Osteocyte (in vitro differentiated cells): ENCODE measurements at regions not wholly inside any gene's neighbourhood (a gene's known extent, or its start where the extent isn't known, plus 50 kb on each side); places are given as distances from the start of the nearest gene placed in this dataset.

Experiments used
- DNase-seq: peaks from one replicate; pipeline ENCODE4 v3.0.0; 2021; ENCODE audit warnings: mixed read lengths; ENCODE audit not compliant: unreplicated experiment; ENCODE audit errors: extremely low spot score
- H3K27ac Mint-ChIP-seq: one replicate; pipeline ENCODE4 v1.8.0; 2021; ENCODE audit warnings: mild to moderate bottlenecking, mixed read lengths; ENCODE audit not compliant: unreplicated experiment
- H3K27me3 Mint-ChIP-seq: one replicate; pipeline ENCODE4 v1.8.0; 2021; ENCODE audit warnings: mixed read lengths; ENCODE audit not compliant: unreplicated experiment
- H3K36me3 Mint-ChIP-seq: one replicate; pipeline ENCODE4 v1.8.0; 2021; ENCODE audit warnings: mixed read lengths; ENCODE audit not compliant: unreplicated experiment
- H3K4me1 Mint-ChIP-seq: one replicate; pipeline ENCODE4 v1.8.0; 2021; ENCODE audit warnings: mixed read lengths; ENCODE audit not compliant: unreplicated experiment
- H3K4me3 Mint-ChIP-seq: one replicate; pipeline ENCODE4 v1.8.0; 2021; ENCODE audit warnings: mild to moderate bottlenecking, moderate library complexity, mixed read lengths; ENCODE audit not compliant: unreplicated experiment
- H3K9me3 Mint-ChIP-seq: one replicate; pipeline ENCODE4 v1.8.0; 2021; ENCODE audit warnings: mixed read lengths; ENCODE audit not compliant: unreplicated experiment
- TF ChIP-seq, protein P1 (sequence below): fragments of 200-600 bp; sonication (generic); IDR thresholded peaks from 2 replicates; pipeline ENCODE4 v1.5.0; 2021; ENCODE audit warnings: antibody characterized with exemption, mild to moderate bottlenecking, moderate library complexity

DNA sequence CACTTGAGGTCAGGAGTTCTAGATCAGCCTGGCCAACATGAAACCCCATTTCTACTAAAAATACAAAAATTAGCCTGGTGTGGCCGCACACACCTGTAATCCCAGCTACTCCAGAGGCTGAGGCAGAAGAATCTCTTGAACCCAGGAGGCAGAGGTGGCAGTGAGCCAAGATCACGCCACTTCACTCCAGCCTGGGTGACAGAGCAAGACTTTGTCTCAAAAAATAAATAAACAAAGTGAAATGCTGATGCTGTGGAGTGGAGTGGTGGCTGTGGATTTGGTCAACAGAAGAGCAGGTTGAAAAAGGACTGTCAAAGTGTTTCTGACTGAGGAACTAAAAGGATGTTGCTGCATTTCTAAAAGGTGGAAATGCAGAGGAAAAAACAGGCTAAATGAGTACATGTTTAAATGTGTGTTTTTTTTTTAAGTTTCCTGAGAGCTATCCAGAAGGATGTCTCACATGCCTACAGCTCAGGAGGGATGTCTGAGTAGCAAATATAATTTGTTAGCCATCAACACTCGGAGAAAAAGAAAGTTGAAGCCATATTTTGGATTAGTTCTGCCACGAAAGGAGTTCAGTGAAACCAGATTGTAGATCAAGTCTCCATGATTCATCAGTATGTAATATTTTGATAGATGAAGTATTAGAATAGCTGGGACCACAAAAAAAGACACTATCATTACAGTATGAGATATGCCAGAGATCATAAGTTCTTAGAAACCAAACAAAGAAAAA, 621.1 kb upstream of the ADGRB3 start:
- Mint-ChIP-seq H3K4me1 (peaks cover 3% of the 10 kb centered on the region), H3K27me3 (peaks cover 3% of the 10 kb centered on the region), H3K36me3 (no peaks in the 10 kb centered on the region), H3K9me3 (peaks cover 4% of the 10 kb centered on the region), H3K4me3 (no peak overlapping the region), H3K27ac (no peak overlapping the region)
- DNase-seq, result no peak
- TF ChIP-seq, protein P1, sequence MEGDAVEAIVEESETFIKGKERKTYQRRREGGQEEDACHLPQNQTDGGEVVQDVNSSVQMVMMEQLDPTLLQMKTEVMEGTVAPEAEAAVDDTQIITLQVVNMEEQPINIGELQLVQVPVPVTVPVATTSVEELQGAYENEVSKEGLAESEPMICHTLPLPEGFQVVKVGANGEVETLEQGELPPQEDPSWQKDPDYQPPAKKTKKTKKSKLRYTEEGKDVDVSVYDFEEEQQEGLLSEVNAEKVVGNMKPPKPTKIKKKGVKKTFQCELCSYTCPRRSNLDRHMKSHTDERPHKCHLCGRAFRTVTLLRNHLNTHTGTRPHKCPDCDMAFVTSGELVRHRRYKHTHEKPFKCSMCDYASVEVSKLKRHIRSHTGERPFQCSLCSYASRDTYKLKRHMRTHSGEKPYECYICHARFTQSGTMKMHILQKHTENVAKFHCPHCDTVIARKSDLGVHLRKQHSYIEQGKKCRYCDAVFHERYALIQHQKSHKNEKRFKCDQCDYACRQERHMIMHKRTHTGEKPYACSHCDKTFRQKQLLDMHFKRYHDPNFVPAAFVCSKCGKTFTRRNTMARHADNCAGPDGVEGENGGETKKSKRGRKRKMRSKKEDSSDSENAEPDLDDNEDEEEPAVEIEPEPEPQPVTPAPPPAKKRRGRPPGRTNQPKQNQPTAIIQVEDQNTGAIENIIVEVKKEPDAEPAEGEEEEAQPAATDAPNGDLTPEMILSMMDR, result no peak

DNA sequence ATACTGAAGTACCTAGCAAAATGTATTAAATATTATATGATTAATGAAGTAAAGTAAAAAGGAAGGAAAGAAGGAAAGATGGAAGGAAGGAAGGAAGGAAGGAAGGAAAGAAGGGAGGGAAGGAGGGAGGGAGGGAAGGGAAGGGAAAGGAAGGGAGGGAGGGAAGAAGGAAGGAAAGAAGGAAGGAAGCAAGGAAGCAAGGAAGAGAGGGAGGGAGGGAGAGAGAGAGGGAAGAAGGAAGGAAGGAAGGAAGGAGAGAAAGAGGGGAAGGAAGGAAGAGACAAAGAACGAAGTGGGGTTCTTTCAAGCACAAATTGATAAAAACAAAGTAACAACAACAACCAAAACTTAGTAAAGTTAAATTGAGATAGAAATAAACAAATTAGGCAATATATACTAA, 622.3 kb upstream of the ADGRB3 start:
- TF ChIP-seq, protein P1, result no peak
- no peaks in the 10 kb centered on the region for H3K36me3 Mint-ChIP-seq
- no peaks in the 10 kb centered on the region for H3K27me3 Mint-ChIP-seq
- no peak overlapping the region for H3K4me3 Mint-ChIP-seq
- peaks cover 5% of the 10 kb centered on the region for H3K4me1 Mint-ChIP-seq
- DNase-seq, result no peak
- H3K9me3 Mint-ChIP-seq, result peaks cover 4% of the 10 kb centered on the region
- H3K27ac Mint-ChIP-seq, result no peak overlapping the region

DNA sequence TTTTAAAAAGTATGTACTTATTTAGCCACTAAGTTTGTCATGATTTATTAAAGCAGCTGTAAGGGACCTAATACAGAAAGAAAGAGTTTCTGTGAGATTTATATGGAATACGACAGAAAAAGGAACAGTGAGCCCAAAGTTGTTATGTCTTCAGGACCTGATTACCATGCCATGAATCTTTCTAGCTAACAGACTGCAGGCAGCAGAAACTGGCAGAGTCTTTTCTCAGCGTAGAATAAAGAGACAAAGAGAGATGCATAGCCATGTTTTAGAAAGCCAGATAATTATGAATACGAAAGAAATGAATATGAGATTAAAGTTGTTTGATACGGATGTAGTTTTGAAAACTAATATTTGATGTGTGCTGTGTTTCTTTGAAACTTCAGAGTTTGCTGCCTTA, 624.1 kb upstream of the ADGRB3 start:
- Mint-ChIP-seq H3K36me3 (no peaks in the 10 kb centered on the region), H3K4me3 (no peak overlapping the region), H3K9me3 (peaks cover 4% of the 10 kb centered on the region), H3K27me3 (no peaks in the 10 kb centered on the region), H3K27ac (no peak overlapping the region), H3K4me1 (peaks cover 5% of the 10 kb centered on the region)
- TF ChIP-seq, protein P1, result no peak
- DNase-seq, result no peak

DNA sequence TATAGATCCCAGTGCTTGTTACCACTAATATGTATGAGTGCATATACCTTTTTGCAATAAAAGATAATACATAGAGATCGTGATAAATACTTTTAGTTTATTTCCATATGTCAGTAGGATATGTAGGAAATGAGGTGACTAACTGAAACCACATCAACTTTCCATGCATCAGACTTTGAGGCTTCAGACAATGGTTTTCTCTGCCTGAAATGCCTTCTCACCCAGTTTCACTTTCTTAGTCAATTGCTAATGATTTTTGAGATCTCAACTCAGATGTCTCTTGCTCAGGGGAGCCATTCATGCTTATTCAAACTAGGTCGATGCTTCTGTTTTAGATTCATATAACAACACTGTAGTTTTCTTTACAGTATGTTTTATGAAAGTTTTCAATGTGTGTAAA, 626.6 kb upstream of the ADGRB3 start:
- H3K4me3 Mint-ChIP-seq, result no peak overlapping the region
- H3K4me1 Mint-ChIP-seq, result peaks cover 3% of the 10 kb centered on the region
- TF ChIP-seq, protein P1, result no peak
- DNase-seq, result no peak
- no peaks in the 10 kb centered on the region for H3K36me3 Mint-ChIP-seq
- no peak overlapping the region for H3K27ac Mint-ChIP-seq
- H3K9me3 Mint-ChIP-seq, result no peaks in the 10 kb centered on the region
- no peaks in the 10 kb centered on the region for H3K27me3 Mint-ChIP-seq

DNA sequence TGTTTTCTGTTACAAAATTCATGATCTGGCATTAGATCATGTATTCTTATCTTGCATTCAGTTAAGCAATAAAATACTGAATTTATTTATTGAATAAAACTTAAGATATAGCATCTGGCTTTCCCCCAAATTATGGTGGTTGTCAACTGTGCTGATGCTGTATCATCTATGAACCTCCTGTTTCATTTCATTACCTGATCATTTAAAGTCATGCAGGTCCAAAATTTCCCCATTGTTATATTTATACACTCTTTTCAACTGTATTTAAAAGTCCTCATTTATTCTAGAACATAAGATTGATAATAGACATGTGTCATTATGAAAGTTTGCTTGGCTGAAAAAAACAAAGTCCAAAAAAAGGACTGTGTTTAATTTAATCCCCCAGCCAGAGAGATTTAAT, 627.4 kb upstream of the ADGRB3 start:
- Mint-ChIP-seq H3K4me3 (no peak overlapping the region), H3K4me1 (peaks cover 3% of the 10 kb centered on the region), H3K27me3 (no peaks in the 10 kb centered on the region), H3K36me3 (no peaks in the 10 kb centered on the region), H3K9me3 (no peaks in the 10 kb centered on the region), H3K27ac (no peak overlapping the region)
- DNase-seq, result no peak
- TF ChIP-seq, protein P1, result no peak
